Panc1 (cell line): ENCODE measurements at regions not wholly inside any gene's neighbourhood (a gene's known extent, or its start where the extent isn't known, plus 50 kb on each side); places are given as distances from the start of the nearest gene placed in this dataset.
"Not testable (repeated sequence)": the region's sequence is repeated elsewhere in the genome, so short reads cannot be mapped to it uniquely, and the experiment has no call there.

Experiments
- POLR2AphosphoS5 ChIP-seq: IDR thresholded peaks from 2 replicates; pipeline ENCODE4 v1.6.1; 2012; ENCODE audit warnings: mild to moderate bottlenecking, low read depth, low read length, moderate library complexity
- TCF7L2 ChIP-seq: IDR thresholded peaks from 2 replicates; pipeline ENCODE4 v1.6.1; 2011; ENCODE audit warnings: mild to moderate bottlenecking, low read depth, low read length, inconsistent platforms
- TF ChIP-seq, protein P1 (sequence below), 2 experiments: IDR thresholded peaks; 2 replicates each; pipeline ENCODE4 v1.6.1; 2011 to 2012; ENCODE audit warnings: low read depth in 2 of 2, control low read depth in 1 of 2, low read length in 1 of 2, mild to moderate bottlenecking in 1 of 2, moderate library complexity in 1 of 2; ENCODE audit not compliant: insufficient read depth in 1 of 2
- TF ChIP-seq, protein P2 (sequence below): fragments of 450-650 bp; IDR thresholded peaks from 2 replicates; pipeline ENCODE4 v1.5.1; 2017; ENCODE audit warnings: mild to moderate bottlenecking

DNA sequence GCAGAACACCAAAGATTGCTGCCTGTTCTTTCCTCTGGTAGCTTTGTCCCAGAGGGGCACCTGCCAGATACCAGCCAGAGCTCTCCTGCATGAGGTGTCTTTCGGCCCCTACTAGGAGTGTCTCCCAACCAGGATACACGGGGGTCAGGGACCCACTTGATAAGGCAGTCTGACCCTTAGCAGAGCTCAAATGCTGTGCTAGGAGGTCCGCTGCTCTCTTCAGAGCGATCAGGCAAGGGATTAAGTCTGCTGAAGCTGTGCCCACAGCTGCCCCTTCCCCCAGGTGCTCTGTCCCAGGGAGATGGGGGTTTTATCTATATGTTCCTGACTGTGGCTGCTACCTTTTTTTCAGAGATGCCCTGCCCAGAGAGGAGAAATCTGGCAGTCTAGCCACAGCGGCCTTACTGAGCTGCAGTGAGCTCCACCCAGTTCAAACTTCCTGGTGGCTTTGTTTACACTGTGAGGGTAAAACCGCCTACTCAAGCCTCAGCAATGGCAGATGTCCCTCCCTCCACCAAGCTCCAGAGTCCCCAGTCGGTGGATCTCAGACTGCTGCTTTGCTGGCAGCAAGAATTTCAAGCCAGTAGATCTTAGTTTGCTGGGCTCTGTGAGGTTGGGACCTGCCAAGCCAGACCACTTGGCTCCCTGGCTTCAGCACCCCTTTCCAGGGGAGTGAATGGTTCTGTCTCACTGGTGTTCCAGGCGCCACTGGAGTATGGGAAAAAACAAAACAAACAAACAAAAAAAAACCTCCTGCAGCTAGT is 52.0 kb upstream of the TMTC2 start:
- TF ChIP-seq, protein P1, sequence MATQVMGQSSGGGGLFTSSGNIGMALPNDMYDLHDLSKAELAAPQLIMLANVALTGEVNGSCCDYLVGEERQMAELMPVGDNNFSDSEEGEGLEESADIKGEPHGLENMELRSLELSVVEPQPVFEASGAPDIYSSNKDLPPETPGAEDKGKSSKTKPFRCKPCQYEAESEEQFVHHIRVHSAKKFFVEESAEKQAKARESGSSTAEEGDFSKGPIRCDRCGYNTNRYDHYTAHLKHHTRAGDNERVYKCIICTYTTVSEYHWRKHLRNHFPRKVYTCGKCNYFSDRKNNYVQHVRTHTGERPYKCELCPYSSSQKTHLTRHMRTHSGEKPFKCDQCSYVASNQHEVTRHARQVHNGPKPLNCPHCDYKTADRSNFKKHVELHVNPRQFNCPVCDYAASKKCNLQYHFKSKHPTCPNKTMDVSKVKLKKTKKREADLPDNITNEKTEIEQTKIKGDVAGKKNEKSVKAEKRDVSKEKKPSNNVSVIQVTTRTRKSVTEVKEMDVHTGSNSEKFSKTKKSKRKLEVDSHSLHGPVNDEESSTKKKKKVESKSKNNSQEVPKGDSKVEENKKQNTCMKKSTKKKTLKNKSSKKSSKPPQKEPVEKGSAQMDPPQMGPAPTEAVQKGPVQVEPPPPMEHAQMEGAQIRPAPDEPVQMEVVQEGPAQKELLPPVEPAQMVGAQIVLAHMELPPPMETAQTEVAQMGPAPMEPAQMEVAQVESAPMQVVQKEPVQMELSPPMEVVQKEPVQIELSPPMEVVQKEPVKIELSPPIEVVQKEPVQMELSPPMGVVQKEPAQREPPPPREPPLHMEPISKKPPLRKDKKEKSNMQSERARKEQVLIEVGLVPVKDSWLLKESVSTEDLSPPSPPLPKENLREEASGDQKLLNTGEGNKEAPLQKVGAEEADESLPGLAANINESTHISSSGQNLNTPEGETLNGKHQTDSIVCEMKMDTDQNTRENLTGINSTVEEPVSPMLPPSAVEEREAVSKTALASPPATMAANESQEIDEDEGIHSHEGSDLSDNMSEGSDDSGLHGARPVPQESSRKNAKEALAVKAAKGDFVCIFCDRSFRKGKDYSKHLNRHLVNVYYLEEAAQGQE (IDR thresholded peaks at IDR 0.05; ENCODE audit: insufficient read depth in 1 of 2, low read depth in 2 of 2, low read length in 1 of 2): not testable (repeated sequence)
- TF ChIP-seq, protein P2, sequence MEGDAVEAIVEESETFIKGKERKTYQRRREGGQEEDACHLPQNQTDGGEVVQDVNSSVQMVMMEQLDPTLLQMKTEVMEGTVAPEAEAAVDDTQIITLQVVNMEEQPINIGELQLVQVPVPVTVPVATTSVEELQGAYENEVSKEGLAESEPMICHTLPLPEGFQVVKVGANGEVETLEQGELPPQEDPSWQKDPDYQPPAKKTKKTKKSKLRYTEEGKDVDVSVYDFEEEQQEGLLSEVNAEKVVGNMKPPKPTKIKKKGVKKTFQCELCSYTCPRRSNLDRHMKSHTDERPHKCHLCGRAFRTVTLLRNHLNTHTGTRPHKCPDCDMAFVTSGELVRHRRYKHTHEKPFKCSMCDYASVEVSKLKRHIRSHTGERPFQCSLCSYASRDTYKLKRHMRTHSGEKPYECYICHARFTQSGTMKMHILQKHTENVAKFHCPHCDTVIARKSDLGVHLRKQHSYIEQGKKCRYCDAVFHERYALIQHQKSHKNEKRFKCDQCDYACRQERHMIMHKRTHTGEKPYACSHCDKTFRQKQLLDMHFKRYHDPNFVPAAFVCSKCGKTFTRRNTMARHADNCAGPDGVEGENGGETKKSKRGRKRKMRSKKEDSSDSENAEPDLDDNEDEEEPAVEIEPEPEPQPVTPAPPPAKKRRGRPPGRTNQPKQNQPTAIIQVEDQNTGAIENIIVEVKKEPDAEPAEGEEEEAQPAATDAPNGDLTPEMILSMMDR: not testable (repeated sequence)
- not testable (repeated sequence) for TF ChIP-seq POLR2AphosphoS5, TCF7L2
